Panc1 (cell line): ENCODE measurements at regions not wholly inside any gene's neighbourhood (a gene's known extent, or its start where the extent isn't known, plus 50 kb on each side); places are given as distances from the start of the nearest gene placed in this dataset.
"Not testable (repeated sequence)": the region's sequence is repeated elsewhere in the genome, so short reads cannot be mapped to it uniquely, and the experiment has no call there.

ENCODE experiments used
- ATAC-seq: fragments of 200-7000 bp; cut with Tn5 transposase; 2 replicates; pipeline ENCODE4 v1.9.1; 2020; ENCODE audit warnings: mild to moderate bottlenecking, moderate library complexity
- BruUV-seq: library from RNA; stranded (reverse); fragments of 400-500 nt; replicated peaks from 2 replicates; lab custom pipeline; 2021; lab: Mats Ljungman, UMichigan
- CTCF ChIA-PET: fragments of 300-600 bp; sonication (Branson Sonifier 250); formaldehyde crosslinking; loops from one replicate; lab custom pipeline; 2022; ENCODE audit warnings: antibody characterized with exemption; lab: Charles Lee
- POLR2A ChIA-PET: fragments of 300-600 bp; sonication (Branson Sonifier 250); formaldehyde crosslinking; loops from one replicate; lab custom pipeline; 2022; ENCODE audit warnings: antibody characterized with exemption; lab: Charles Lee
- DNase-seq: peaks from one replicate; pipeline ENCODE4 v3.0.0-alpha.2; 2010; ENCODE audit warnings: low read depth, low spot score
- H3K27ac ChIP-seq: 2 replicates; pipeline ENCODE4 v1.5.1; 2011; ENCODE audit warnings: mild to moderate bottlenecking, low read length, inconsistent platforms
- H3K27me3 ChIP-seq: fragments of 200-500 bp; sonication (Bioruptor generic); 2 replicates; pipeline ENCODE4 v1.6.0; 2014; ENCODE audit warnings: low read length, inconsistent platforms; ENCODE audit not compliant: control insufficient read depth, insufficient read depth
- H3K36me3 ChIP-seq: fragments of 200-500 bp; sonication (Bioruptor generic); 2 replicates; pipeline ENCODE4 v1.5.1; 2014; ENCODE audit warnings: inconsistent platforms, mild to moderate bottlenecking, low read length, moderate library complexity; ENCODE audit not compliant: control insufficient read depth, insufficient read depth
- H3K4me1 ChIP-seq: 2 replicates; pipeline ENCODE4 v1.5.1; 2011; ENCODE audit warnings: inconsistent platforms, mild to moderate bottlenecking, low read length, moderate library complexity; ENCODE audit not compliant: control insufficient read depth, insufficient read depth
- H3K4me3 ChIP-seq, 2 experiments: 2 replicates each; pipeline ENCODE4 v1.5.1; 2011 to 2012; ENCODE audit warnings: low read depth in 2 of 2, low read length in 2 of 2, mild to moderate bottlenecking in 2 of 2, inconsistent platforms in 1 of 2, moderate library complexity in 1 of 2
- H3K9me3 ChIP-seq: fragments of 200-500 bp; sonication (Bioruptor generic); 2 replicates; pipeline ENCODE4 v1.5.1; 2014; ENCODE audit warnings: low read depth, mild to moderate bottlenecking, inconsistent platforms, low read length, moderate library complexity; ENCODE audit not compliant: control insufficient read depth, insufficient read depth
- POLR2AphosphoS5 ChIP-seq: IDR thresholded peaks from 2 replicates; pipeline ENCODE4 v1.6.1; 2012; ENCODE audit warnings: mild to moderate bottlenecking, low read depth, low read length, moderate library complexity
- SIN3A ChIP-seq: IDR thresholded peaks from 2 replicates; pipeline ENCODE4 v1.6.1; 2012; ENCODE audit warnings: low read depth, mild to moderate bottlenecking, low read length, moderate library complexity, borderline replicate concordance; ENCODE audit not compliant: insufficient read depth
- TCF7L2 ChIP-seq: IDR thresholded peaks from 2 replicates; pipeline ENCODE4 v1.6.1; 2011; ENCODE audit warnings: mild to moderate bottlenecking, low read depth, low read length, inconsistent platforms
- in situ Hi-C: cut with HindIII; loops from 2 replicates; pipeline ENCODE4 v1.10.0; 2016; ENCODE audit warnings: low sequenced_read_pairs, low pct_unique_long_range_greater_than_20kb
- intact Hi-C: fragments of 100-400 bp; cut with micrococcal nuclease; formaldehyde crosslinking; loops from one replicate; pipeline ENCODE4 v1.10.0; 2022; ENCODE audit not compliant: unreplicated experiment
- TF ChIP-seq, protein P1 (sequence below): fragments of 450-650 bp; IDR thresholded peaks from 2 replicates; pipeline ENCODE4 v1.5.1; 2017; ENCODE audit warnings: mild to moderate bottlenecking
- TF ChIP-seq, protein P2 (sequence below), 2 experiments: IDR thresholded peaks; 2 replicates each; pipeline ENCODE4 v1.6.1; 2011 to 2012; ENCODE audit warnings: low read depth in 2 of 2, control low read depth in 1 of 2, low read length in 1 of 2, mild to moderate bottlenecking in 1 of 2, moderate library complexity in 1 of 2; ENCODE audit not compliant: insufficient read depth in 1 of 2

DNA sequence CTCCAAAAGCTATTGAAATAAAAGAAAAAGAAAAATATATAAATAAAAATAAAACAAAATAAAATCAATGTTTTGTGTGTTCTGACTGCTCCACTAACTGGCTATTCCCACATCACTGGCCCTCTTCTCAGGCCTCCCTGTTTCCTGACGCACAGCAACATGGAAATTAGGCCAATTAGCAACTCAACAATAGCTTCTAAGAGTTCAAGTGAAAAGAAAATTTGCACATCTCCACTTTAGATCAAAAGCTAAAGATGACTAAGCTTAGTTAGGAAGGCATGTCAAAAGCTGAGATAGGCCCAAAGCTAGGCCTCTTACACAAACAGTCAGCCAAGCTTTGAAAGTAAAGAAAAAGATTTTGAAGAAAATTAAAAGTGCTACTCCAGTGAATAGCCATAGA, 200.8 kb downstream of the DUSP6 start:
- intact Hi-C loops (no loop called here), in situ Hi-C loops (no loop called here)
- Histone ChIP-seq H3K36me3 (no peaks in the 10 kb centered on the region), H3K4me3 (no peak overlapping the region), H3K27ac (no peak overlapping the region), H3K9me3 (no peaks in the 10 kb centered on the region), H3K4me1 (no peaks in the 10 kb centered on the region), H3K27me3 (no peaks in the 10 kb centered on the region)
- POLR2A ChIA-PET: no interaction called here
- no TSS peak for BruUV-seq
- CTCF ChIA-PET: no interaction called here
- TF ChIP-seq, protein P1, sequence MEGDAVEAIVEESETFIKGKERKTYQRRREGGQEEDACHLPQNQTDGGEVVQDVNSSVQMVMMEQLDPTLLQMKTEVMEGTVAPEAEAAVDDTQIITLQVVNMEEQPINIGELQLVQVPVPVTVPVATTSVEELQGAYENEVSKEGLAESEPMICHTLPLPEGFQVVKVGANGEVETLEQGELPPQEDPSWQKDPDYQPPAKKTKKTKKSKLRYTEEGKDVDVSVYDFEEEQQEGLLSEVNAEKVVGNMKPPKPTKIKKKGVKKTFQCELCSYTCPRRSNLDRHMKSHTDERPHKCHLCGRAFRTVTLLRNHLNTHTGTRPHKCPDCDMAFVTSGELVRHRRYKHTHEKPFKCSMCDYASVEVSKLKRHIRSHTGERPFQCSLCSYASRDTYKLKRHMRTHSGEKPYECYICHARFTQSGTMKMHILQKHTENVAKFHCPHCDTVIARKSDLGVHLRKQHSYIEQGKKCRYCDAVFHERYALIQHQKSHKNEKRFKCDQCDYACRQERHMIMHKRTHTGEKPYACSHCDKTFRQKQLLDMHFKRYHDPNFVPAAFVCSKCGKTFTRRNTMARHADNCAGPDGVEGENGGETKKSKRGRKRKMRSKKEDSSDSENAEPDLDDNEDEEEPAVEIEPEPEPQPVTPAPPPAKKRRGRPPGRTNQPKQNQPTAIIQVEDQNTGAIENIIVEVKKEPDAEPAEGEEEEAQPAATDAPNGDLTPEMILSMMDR: no peak
- TF ChIP-seq POLR2AphosphoS5 (no peak), TCF7L2 (no peak), SIN3A (no peak)
- TF ChIP-seq, protein P2, sequence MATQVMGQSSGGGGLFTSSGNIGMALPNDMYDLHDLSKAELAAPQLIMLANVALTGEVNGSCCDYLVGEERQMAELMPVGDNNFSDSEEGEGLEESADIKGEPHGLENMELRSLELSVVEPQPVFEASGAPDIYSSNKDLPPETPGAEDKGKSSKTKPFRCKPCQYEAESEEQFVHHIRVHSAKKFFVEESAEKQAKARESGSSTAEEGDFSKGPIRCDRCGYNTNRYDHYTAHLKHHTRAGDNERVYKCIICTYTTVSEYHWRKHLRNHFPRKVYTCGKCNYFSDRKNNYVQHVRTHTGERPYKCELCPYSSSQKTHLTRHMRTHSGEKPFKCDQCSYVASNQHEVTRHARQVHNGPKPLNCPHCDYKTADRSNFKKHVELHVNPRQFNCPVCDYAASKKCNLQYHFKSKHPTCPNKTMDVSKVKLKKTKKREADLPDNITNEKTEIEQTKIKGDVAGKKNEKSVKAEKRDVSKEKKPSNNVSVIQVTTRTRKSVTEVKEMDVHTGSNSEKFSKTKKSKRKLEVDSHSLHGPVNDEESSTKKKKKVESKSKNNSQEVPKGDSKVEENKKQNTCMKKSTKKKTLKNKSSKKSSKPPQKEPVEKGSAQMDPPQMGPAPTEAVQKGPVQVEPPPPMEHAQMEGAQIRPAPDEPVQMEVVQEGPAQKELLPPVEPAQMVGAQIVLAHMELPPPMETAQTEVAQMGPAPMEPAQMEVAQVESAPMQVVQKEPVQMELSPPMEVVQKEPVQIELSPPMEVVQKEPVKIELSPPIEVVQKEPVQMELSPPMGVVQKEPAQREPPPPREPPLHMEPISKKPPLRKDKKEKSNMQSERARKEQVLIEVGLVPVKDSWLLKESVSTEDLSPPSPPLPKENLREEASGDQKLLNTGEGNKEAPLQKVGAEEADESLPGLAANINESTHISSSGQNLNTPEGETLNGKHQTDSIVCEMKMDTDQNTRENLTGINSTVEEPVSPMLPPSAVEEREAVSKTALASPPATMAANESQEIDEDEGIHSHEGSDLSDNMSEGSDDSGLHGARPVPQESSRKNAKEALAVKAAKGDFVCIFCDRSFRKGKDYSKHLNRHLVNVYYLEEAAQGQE (IDR thresholded peaks at IDR 0.05; ENCODE audit: insufficient read depth in 1 of 2, low read depth in 2 of 2, low read length in 1 of 2): no peak
- DNase-seq (no peak), ATAC-seq (no peak)

DNA sequence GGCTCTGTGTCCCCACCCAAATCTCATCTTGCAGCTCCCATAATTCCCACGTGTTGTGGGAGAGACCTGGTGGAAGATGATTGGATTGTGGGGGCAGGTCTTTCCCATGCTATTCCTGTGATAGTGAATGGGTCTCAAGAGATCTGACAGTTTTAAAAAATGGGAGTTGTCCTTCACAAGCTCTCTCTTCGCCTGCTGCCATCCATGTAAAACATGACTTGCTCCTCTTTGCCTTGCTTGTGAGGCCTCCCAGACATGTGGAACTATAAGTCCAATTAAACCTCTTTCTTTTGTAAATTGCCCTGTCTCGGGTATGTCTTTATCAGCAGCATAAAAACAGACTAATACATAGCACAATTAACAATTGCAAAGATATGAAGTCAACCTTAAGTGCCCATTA, 201.5 kb downstream of the DUSP6 start:
- intact Hi-C loops, POLR2A ChIA-PET, in situ Hi-C loops, DNase-seq, CTCF ChIA-PET, ATAC-seq, H3K27me3 ChIP-seq, H3K9me3 ChIP-seq, H3K27ac ChIP-seq, BruUV-seq, H3K4me1 ChIP-seq, H3K36me3 ChIP-seq, H3K4me3 ChIP-seq: not testable (repeated sequence)

DNA sequence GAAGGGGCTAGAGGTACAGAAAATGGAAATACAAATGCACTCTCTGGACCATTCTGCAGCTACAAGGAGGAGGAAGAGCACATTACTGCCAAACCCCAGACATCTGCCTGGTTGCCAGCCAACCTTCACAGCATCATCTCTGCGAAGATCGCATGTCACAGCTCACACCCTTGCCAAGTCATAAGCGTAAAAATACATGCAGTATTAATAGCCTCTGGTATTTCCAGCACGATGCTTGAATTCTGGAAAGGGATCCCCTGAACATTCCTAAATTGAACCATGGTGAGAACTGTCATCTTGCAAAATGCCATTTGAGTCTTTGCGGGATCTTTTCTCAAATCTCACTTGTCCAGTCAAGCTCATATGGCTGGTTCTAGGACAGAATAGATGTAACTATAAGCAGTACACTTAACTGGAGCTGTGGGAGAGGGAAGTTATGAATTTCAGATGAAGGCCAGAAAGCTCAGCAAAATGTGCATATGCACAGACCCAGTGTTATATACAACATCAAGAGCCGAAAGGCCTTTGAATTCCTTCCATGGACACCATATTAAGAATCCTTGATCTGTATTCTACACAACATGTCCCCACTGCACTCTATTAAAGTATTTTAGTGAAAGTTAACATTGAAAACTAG, 211.6 kb downstream of the DUSP6 start:
- in situ Hi-C loops: no loop called here

More for the DNA sequence above, 211.6 kb downstream of the DUSP6 start:
- no peaks in the 10 kb centered on the region for H3K9me3 ChIP-seq
- H3K4me3 ChIP-seq: no peak overlapping the region
- TF ChIP-seq SIN3A: no peak
- TF ChIP-seq, protein P2 (IDR thresholded peaks at IDR 0.05; ENCODE audit: insufficient read depth in 1 of 2, low read depth in 2 of 2, low read length in 1 of 2): no peak
- TF ChIP-seq, protein P1: no peak
- TF ChIP-seq TCF7L2: no peak
- no peak for TF ChIP-seq POLR2AphosphoS5
- H3K36me3 ChIP-seq: no peaks in the 10 kb centered on the region
- ATAC-seq (no peak), DNase-seq (no peak)
- intact Hi-C loops: no loop called here
- no peak overlapping the region for H3K27ac ChIP-seq
- CTCF ChIA-PET: no interaction called here
- no peaks in the 10 kb centered on the region for H3K27me3 ChIP-seq
- H3K4me1 ChIP-seq: no peaks in the 10 kb centered on the region
- no TSS peak for BruUV-seq
- POLR2A ChIA-PET: no interaction called here
